ENCODE measurements at regions not wholly inside any gene's neighbourhood (a gene's known extent, or its start where the extent isn't known, plus 50 kb on each side); places are given as distances from the start of the nearest gene placed in this dataset.
"Not testable (repeated sequence)": the region's sequence is repeated elsewhere in the genome, so short reads cannot be mapped to it uniquely, and the experiment has no call there.

DNA sequence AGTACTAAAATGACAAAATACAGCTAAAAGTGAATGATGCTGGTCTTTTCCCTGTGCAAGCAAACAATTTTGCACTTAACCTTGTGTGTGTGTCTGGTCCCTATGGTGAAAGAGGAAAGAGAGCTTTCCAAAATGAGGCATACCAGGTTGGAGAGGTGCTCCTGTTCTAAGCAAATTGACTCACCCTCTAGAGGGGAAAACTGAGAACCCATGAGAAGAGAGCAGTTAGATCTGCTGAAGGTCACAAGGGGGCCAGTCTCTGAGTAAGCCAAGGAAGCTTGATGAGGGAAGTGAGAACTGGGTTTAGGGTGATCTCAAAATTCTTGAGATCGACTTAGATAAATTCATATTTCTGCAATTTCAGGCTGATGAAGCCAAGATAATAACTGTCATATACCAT, 157.5 kb upstream of the TBX18 start:
- no peak for FAIRE-seq
- no peak for TF ChIP-seq POLR2A (IDR thresholded peaks at IDR 0.05; ENCODE audit: low read depth, low read length)
- no peak for DNase-seq (ENCODE audit: insufficient read length, low spot score)

GRCh38 chr6:84920021-84920420, 155.6 kb upstream of the TBX18 start:
- FAIRE-seq (no peak), DNase-seq (ENCODE audit: insufficient read length, low spot score) (no peak)
- no peak for TF ChIP-seq POLR2A (IDR thresholded peaks at IDR 0.05; ENCODE audit: low read depth, low read length)

GRCh38 chr6:84916704-84917103, 152.3 kb upstream of the TBX18 start:
- no peak for TF ChIP-seq POLR2A (IDR thresholded peaks at IDR 0.05; ENCODE audit: low read depth, low read length)
- FAIRE-seq (no peak), DNase-seq (ENCODE audit: insufficient read length, low spot score) (no peak)

DNA sequence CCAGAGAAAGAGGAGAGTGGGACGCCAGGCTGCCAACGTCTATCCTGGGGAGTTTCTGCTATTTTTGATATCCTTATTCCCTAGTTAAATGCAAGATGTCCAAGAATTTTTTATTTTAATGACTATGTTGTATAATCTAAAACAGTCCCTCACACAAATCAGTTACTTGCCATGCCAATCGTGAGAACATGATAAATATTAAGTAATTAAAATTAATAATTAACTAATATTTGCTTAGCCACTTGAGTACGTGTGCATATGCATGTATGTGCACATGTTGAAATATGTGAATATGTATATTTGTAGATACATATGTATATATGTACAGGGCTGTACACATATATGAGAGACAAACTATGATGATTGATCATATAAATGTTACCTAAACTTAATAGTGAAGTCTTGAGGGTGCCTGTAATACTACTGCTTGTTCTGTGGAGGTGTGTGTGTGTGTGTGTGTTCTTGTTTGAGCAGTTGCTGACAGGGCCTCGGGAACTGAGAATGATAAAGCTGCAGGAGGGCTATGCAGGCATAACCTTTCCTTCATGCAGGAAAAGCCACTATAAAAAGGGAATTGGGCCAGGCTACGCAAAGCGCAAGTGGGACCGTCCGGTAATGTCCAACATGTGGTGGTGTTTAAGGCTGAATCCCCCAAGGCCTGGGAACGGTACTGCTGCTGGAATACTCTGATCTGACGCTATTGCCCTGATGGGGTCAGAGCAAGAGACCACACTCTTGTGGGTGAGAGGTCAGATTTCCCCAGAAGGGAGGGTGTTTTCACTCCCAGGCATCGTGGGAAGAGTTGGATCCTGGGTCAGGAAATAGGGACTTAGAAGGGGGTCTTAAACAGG, 148.3 kb upstream of the TBX18 start:
- FAIRE-seq (no peak), DNase-seq (ENCODE audit: insufficient read length, low spot score) (no peak)
- TF ChIP-seq POLR2A (IDR thresholded peaks at IDR 0.05; ENCODE audit: low read depth, low read length) = no peak

DNA sequence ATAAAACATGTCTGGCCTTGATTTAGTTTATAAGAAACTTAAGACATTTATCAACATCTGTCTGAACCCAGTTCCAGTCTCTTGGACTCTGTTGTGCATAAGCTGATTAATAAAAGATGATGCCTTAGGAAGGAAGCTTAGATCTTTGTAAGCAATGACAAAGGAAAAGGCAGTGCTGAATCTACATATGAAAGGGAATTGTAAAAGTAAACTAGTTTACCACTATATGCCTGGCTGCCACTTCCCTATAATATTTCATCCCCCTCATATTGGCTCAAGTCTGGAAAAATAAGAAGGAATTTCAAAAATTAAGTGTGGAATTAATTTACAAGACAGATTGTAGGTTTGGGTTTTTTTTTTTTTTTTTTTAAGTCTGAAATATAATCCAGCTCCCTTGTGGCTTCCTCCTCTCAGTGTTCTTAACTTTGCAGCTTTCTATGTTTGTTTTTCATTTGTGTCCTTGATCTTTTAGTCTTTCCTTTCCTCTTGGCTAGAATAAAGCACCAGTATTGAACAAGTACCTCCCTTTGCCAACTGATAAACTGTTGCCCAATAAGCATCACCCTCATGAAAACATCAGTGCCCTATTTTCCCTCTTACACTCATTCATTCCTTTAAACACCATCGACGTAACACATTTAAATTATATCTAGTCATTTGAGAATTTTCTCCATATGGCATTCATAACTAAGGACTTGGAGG, 146.7 kb upstream of the TBX18 start:
- no peak for TF ChIP-seq POLR2A (IDR thresholded peaks at IDR 0.05; ENCODE audit: low read depth, low read length)
- DNase-seq (ENCODE audit: insufficient read length, low spot score) (no peak), FAIRE-seq (no peak)

DNA sequence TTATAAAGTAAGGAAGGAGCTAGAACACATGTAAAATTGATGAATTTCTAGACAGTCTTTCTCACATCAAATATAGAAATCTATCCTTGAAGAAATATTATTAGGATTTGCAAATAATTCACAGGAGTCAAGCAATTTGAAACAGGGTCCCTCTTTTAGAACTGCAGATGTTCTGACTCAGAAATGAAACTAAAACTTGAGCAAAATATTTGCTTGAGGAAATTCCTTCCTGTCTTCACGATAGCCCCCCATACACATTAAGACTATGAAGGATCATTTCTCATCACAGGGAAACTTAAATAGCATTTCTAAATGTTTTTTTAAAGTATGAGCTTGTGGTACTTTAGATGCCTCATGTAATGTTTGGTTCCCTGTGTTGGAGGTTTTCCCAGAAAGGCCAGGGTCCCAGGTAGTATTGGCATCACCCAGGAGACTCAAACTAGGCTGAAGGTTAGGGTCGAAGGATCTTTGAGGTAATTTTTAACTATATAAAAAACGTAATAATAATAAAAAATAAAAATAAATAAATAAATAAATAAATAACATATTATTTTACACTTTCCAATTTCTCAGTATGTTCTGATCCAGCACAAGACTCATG, 144.0 kb upstream of the TBX18 start:
- FAIRE-seq (no peak), DNase-seq (ENCODE audit: insufficient read length, low spot score) (no peak)
- no peak for TF ChIP-seq POLR2A (IDR thresholded peaks at IDR 0.05; ENCODE audit: low read depth, low read length)

DNA sequence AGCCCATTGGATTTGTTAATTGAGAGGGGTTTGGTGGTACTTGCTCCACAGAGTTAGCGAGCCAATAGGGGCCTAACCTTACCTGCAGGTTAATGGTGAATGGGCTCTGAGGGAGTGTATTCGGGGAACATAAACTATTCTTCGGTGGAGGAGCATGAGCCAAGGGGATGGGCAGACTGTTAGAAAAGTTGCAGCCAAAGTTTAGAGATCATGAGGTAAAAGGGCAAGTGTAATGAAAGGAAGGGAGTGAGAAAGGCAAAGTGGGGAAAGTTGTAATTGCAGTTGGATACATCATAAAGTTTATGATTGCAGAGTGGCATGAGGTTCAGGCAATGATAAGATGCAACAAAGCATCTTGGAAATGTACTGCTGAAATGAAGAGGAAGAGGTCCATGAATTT, 142.1 kb upstream of the TBX18 start:
- FAIRE-seq = no peak
- TF ChIP-seq POLR2A (IDR thresholded peaks at IDR 0.05; ENCODE audit: low read depth, low read length) = no peak
- DNase-seq (ENCODE audit: insufficient read length, low spot score) = no peak

GRCh38 chr6:84905823-84906222, 141.4 kb upstream of the TBX18 start:
- DNase-seq (ENCODE audit: insufficient read length, low spot score) = no peak
- no peak for FAIRE-seq
- no peak for TF ChIP-seq POLR2A (IDR thresholded peaks at IDR 0.05; ENCODE audit: low read depth, low read length)

DNA sequence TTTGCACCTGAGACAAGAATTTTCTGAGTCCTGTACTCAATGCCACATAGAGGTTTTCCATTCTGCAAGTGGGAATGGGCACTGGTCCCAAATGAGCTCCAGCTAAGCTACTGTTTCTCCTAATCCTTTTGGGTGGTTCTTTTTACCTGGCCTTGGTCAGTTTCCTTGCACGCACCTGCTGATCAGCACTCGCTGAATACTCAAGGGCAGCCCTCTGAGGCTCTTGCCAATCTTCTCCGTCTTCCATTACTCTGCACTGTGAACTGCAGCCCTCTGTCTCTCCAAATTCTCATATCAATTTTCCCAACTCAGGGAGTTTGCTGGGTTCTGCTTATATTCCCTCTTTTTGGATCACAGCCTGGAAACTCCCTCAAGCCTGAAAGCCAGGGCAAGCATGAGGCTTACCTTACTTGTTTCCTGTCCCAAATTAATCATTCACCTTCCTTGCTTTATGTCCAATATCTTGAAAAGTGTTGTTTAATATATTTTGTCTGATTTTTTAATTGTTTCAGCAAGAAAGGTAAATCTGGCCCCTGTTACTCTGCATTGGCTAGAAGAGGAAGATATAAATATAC, 138.0 kb upstream of the TBX18 start:
- FAIRE-seq (no peak), DNase-seq (ENCODE audit: insufficient read length, low spot score) (no peak)
- TF ChIP-seq POLR2A (IDR thresholded peaks at IDR 0.05; ENCODE audit: low read depth, low read length) = no peak

- no peak for TF ChIP-seq POLR2A (IDR thresholded peaks at IDR 0.05; ENCODE audit: low read depth, low read length)
- DNase-seq (ENCODE audit: insufficient read length, low spot score) (peak; percentile 3), FAIRE-seq (peak; percentile 98)
Measured at GRCh38 chr6:84897988-84898594, 133.7 kb upstream of the TBX18 start.

- TF ChIP-seq POLR2A (IDR thresholded peaks at IDR 0.05; ENCODE audit: low read depth, low read length) = no peak
- FAIRE-seq = no peak
Measured at GRCh38 chr6:84897011-84897410, 132.6 kb upstream of the TBX18 start.

GRCh38 chr6:84892671-84893070, 128.3 kb upstream of the TBX18 start:
- no peak for TF ChIP-seq POLR2A (IDR thresholded peaks at IDR 0.05; ENCODE audit: low read depth, low read length)
- DNase-seq (ENCODE audit: insufficient read length, low spot score) (no peak), FAIRE-seq (no peak)

More at GRCh38 chr6:84897011-84897410, 132.6 kb upstream of the TBX18 start:
- no peak for DNase-seq (ENCODE audit: insufficient read length, low spot score)

GRCh38 chr6:84882768-84883766, 118.7 kb upstream of the TBX18 start:
- DNase-seq (ENCODE audit: insufficient read length, low spot score) (no peak), FAIRE-seq (no peak)
- TF ChIP-seq POLR2A (IDR thresholded peaks at IDR 0.05; ENCODE audit: low read depth, low read length) = no peak

DNA sequence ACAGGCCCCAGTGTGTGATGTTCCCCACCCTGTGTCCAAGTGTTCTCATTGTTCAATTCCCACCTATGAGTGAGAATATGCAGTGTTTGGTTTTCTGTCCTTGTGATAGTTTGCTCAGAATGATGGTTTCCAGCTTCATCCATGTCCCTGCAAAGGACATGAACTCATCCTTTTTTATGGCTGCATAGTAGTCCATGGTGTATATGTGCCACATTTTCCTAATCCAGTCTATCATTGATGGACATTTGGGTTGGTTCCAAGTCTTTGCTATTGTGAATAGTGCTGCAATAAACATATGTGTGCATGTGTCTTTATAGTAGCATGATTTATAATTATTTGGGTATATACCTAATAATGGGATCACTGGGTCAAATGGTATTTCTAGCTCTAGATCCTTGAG, 115.0 kb upstream of the TBX18 start:
- FAIRE-seq; DNase-seq (ENCODE audit: insufficient read length, low spot score): not testable (repeated sequence)

Measured in H54 (cell line).